ENCODE measurements at regions not wholly inside any gene's neighbourhood (a gene's known extent, or its start where the extent isn't known, plus 50 kb on each side); places are given as distances from the start of the nearest gene placed in this dataset.

- no peak for TF ChIP-seq POLR2A (IDR thresholded peaks at IDR 0.05)
- no peak for TF ChIP-seq CTCF (IDR thresholded peaks at IDR 0.05)
Observed at GRCh38 chr2:143928184-143928583, 591.7 kb downstream of the ZEB2 start.

Data from Peyer's patch (tissue), 4 donors.